Psoas muscle (tissue), 7 donors: ENCODE measurements at regions not wholly inside any gene's neighbourhood (a gene's known extent, or its start where the extent isn't known, plus 50 kb on each side); places are given as distances from the start of the nearest gene placed in this dataset.

Source experiments
- ATAC-seq, 4 donors: fragments of 200-7000 bp; cut with Tn5 transposase; one replicate each; pipeline ENCODE4 v1.9.1; 2020; ENCODE audit warnings: moderate library complexity in 3 of 4, mild to moderate bottlenecking in 2 of 4
- DNase-seq, 2 donors: peaks; one replicate each; pipeline ENCODE4 v3.0.0-alpha.2; 2020
- H3K27ac ChIP-seq: fragments of 200-600 bp; one replicate; pipeline ENCODE4 v1.8.0; 2022
- H3K27me3 ChIP-seq, 3 donors: fragments of 200-600 bp in 1 of 3; one replicate each; pipeline versions ENCODE4 v1.6.1 to v1.8.0; 2013 to 2022; ENCODE audit warnings: low read length in 2 of 3, mild to moderate bottlenecking in 2 of 3, moderate library complexity in 1 of 3; ENCODE audit not compliant: insufficient read depth in 3 of 3
- H3K36me3 ChIP-seq, 2 donors: fragments of 200-600 bp in 1 of 2; one replicate each; pipeline versions ENCODE4 v1.6.1 to v1.8.0; 2013 to 2022; ENCODE audit warnings: low read depth in 1 of 2, mild to moderate bottlenecking in 1 of 2, moderate library complexity in 1 of 2; ENCODE audit not compliant: insufficient read depth in 1 of 2
- H3K4me1 ChIP-seq: fragments of 200-600 bp; one replicate; pipeline ENCODE4 v1.8.0; 2022
- H3K4me3 ChIP-seq: fragments of 200-600 bp; one replicate; pipeline ENCODE4 v1.8.0; 2022; ENCODE audit warnings: mild to moderate bottlenecking
- H3K9me3 ChIP-seq: fragments of 200-600 bp; one replicate; pipeline ENCODE4 v1.8.0; 2022
- WGBS, 3 donors: extraction: QIAGEN DNeasy Blood & Tissue Kit; methylation state at CpG; one replicate each; pipeline versions ENCODE4 v1.1.6 to v1.1.7; 2013; 5-methylcytosine and 5-hydroxymethylcytosine counted together
- intact Hi-C, 2 donors: fragments of 100-400 bp; cut with DNase I; formaldehyde crosslinking; loops; one replicate each; pipeline versions ENCODE4 v1.11.0 to v1.14.2; 2022
- TF ChIP-seq, protein P1 (sequence below): fragments of 200-600 bp; IDR thresholded peaks from one replicate; pipeline ENCODE4 v1.8.0; 2022; ENCODE audit warnings: antibody characterized with exemption
- donor health status: healthy with polysubstance abuse.
- donor health status: DM: no; HTN: no; CAD: no; lungs with moderate emphysema.
- donor health status: Bipolar disorder and iron deficiency.
- donor health status: healthy.
- donor health status: DM: yes; HTN: yes; CAD: no.
- donor health status: DM: no; HTN: no; CAD: no.
- donor health status: DM: yes; HTN: yes; CAD: no.

GRCh38 chr17:72253597-72253996, 132.8 kb downstream of the SOX9 start:
- no peak overlapping the region for H3K4me3 ChIP-seq
- no peak overlapping the region for H3K27ac ChIP-seq
- TF ChIP-seq, protein P1, sequence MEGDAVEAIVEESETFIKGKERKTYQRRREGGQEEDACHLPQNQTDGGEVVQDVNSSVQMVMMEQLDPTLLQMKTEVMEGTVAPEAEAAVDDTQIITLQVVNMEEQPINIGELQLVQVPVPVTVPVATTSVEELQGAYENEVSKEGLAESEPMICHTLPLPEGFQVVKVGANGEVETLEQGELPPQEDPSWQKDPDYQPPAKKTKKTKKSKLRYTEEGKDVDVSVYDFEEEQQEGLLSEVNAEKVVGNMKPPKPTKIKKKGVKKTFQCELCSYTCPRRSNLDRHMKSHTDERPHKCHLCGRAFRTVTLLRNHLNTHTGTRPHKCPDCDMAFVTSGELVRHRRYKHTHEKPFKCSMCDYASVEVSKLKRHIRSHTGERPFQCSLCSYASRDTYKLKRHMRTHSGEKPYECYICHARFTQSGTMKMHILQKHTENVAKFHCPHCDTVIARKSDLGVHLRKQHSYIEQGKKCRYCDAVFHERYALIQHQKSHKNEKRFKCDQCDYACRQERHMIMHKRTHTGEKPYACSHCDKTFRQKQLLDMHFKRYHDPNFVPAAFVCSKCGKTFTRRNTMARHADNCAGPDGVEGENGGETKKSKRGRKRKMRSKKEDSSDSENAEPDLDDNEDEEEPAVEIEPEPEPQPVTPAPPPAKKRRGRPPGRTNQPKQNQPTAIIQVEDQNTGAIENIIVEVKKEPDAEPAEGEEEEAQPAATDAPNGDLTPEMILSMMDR = no peak
- no peaks in the 10 kb centered on the region for H3K9me3 ChIP-seq
- ATAC-seq = no peak
- no peak for DNase-seq
- H3K4me1 ChIP-seq = no peaks in the 10 kb centered on the region
- 65 to 86% (median 80%) methylated on average over 3 of the region's 3 CpGs for WGBS, 3 donors
- intact Hi-C loops = no loop called here
- no peaks in the 10 kb centered on the region for H3K27me3 ChIP-seq
- no peaks in the 10 kb centered on the region for H3K36me3 ChIP-seq

DNA sequence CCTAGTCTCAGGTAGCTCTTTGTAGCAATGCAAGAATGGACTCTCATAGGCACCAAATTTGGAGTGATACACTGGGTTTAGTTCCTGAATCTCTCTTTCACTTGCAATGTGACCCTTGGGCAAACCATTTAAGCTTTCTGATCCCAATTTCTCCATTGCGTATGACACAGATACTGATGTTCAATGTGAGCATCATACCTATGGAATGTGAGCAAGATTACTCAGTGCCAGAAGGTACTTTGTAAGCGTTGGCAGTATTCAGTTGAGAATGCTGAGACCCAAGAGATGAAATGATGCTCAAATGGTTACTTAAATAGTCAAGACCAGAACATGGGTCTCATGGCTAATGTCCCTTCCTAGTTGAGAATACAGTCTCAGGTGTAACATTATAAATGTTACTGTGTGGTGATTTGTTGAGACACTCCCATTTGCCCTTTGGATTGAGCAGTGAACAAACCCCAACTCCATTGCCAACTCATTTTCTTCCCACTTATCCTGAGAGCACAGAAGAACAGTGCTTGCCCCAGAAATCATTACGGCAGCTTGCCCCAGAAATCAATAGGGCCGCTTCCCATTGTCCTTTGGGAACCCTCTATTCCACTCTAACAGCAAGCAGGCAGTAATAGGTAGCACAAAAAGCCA, 134.1 kb downstream of the SOX9 start:
- TF ChIP-seq, protein P1 = no peak
- no peaks in the 10 kb centered on the region for H3K9me3 ChIP-seq
- no peaks in the 10 kb centered on the region for H3K4me1 ChIP-seq
- no peak overlapping the region for H3K4me3 ChIP-seq
- DNase-seq (no peak), ATAC-seq (no peak)
- H3K27ac ChIP-seq = no peak overlapping the region
- H3K36me3 ChIP-seq = no peaks in the 10 kb centered on the region
- WGBS, 3 donors = 92 to 94% (median 94%) methylated on average over 4 of the region's 4 CpGs
- intact Hi-C loops = no loop called here
- no peaks in the 10 kb centered on the region for H3K27me3 ChIP-seq

GRCh38 chr17:72255481-72255880, 134.7 kb downstream of the SOX9 start:
- no peak for DNase-seq
- H3K27ac ChIP-seq = no peak overlapping the region
- H3K9me3 ChIP-seq = no peaks in the 10 kb centered on the region
- no peak for ATAC-seq
- 84 to 95% (median 86%) methylated on average over 3 of the region's 3 CpGs for WGBS, 3 donors
- no peaks in the 10 kb centered on the region for H3K27me3 ChIP-seq
- H3K4me1 ChIP-seq = no peaks in the 10 kb centered on the region
- H3K4me3 ChIP-seq = no peak overlapping the region
- intact Hi-C loops = no loop called here
- TF ChIP-seq, protein P1 = no peak
- H3K36me3 ChIP-seq = no peaks in the 10 kb centered on the region

DNA sequence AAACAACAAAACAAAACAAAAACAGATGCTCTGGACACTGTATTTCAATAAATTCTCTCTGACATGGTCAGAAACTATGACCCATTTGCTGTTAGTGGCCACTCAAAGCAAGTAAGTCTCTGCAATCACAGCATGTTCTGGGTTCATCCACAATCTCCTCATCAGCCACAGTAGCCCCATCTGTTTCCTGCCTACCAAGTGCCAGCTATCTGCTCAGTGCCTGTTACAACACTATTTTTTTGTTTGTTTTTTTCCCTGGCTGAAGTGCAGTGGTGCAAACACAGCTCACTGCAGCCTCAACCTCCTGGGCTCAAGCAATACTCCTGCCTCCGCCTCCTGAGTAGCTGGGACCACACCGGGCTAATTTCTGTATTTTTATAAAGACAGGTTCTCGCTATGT, 137.9 kb downstream of the SOX9 start:
- TF ChIP-seq, protein P1 = no peak
- Histone ChIP-seq H3K4me1 (no peaks in the 10 kb centered on the region), H3K27me3 (no peaks in the 10 kb centered on the region), H3K9me3 (no peaks in the 10 kb centered on the region), H3K4me3 (no peak overlapping the region), H3K36me3 (no peaks in the 10 kb centered on the region), H3K27ac (no peak overlapping the region)
- DNase-seq (no peak), ATAC-seq (no peak)
- intact Hi-C loops = no loop called here
- 92 to 97% (median 97%) methylated on average over 3 of the region's 3 CpGs for WGBS, 3 donors

- H3K36me3 ChIP-seq = no peaks in the 10 kb centered on the region
- H3K27ac ChIP-seq = no peak overlapping the region
- no peaks in the 10 kb centered on the region for H3K4me1 ChIP-seq
- H3K4me3 ChIP-seq = no peak overlapping the region
- 77 to 86% (median 80%) methylated on average over 6 of the region's 6 CpGs for WGBS, 3 donors
- no peak for DNase-seq
- intact Hi-C loops = no loop called here
- no peak for ATAC-seq
- TF ChIP-seq, protein P1 = no peak
- H3K9me3 ChIP-seq = no peaks in the 10 kb centered on the region
- no peaks in the 10 kb centered on the region for H3K27me3 ChIP-seq
Observed at GRCh38 chr17:72259922-72260321, 139.1 kb downstream of the SOX9 start.
